ENCODE measurements at regions not wholly inside any gene's neighbourhood (a gene's known extent, or its start where the extent isn't known, plus 50 kb on each side); places are given as distances from the start of the nearest gene placed in this dataset.
A peak's percentile ranks its signal among the peaks of the same experiment; 100 is the strongest.

GRCh38 chr11:12599408-12600143, 74.6 kb upstream of the TEAD1 start (continued):
- TF ChIP-seq NFAT5 (CRISPR knock-in tag; IDR thresholded peaks at IDR 0.05), result no peak
- no peak for TF ChIP-seq FOXM1 (CRISPR knock-in tag; IDR thresholded peaks at IDR 0.05)
- no peak for TF ChIP-seq ZNF329 (CRISPR knock-in tag; IDR thresholded peaks at IDR 0.05; ENCODE audit: low read depth)
- TF ChIP-seq ZSCAN21 (CRISPR knock-in tag; IDR thresholded peaks at IDR 0.05; ENCODE audit: borderline replicate concordance), result peak; percentile 91
- TF ChIP-seq DR1 (CRISPR knock-in tag; IDR thresholded peaks at IDR 0.05), result no peak
- no peak for TF ChIP-seq ZNF704 (CRISPR knock-in tag; IDR thresholded peaks at IDR 0.05; ENCODE audit: borderline replicate concordance)
- TF ChIP-seq ZNF432 (CRISPR knock-in tag; IDR thresholded peaks at IDR 0.05; ENCODE audit: borderline replicate concordance), result no peak
- TF ChIP-seq ZBTB4 (CRISPR knock-in tag; IDR thresholded peaks at IDR 0.05; ENCODE audit: borderline replicate concordance), result no peak
- no peak for TF ChIP-seq ZBTB44 (CRISPR knock-in tag; IDR thresholded peaks at IDR 0.05)
- peak; percentile 78; the same call in 1 of the 2 replicates for TF ChIP-seq SNAPC2 (CRISPR knock-in tag; IDR thresholded peaks at IDR 0.05)
- no peak for TF ChIP-seq ZNF670 (CRISPR knock-in tag; IDR thresholded peaks at IDR 0.05; ENCODE audit: borderline replicate concordance)
- no peak for TF ChIP-seq DDIT3 (CRISPR knock-in tag; IDR thresholded peaks at IDR 0.05)

All from HepG2 (cell line).